Activated T-helper 17 cell treated with anti-CD3 and anti-CD28 coated beads, Interleukin-2, amount 50 U/mL, for 72 hours (primary cell): ENCODE measurements at regions not wholly inside any gene's neighbourhood (a gene's known extent, or its start where the extent isn't known, plus 50 kb on each side); places are given as distances from the start of the nearest gene placed in this dataset.

ENCODE experiments used
- ATAC-seq: fragments of 150-1000 bp; cut with Tn5 transposase; replicated peaks from 2 replicates; pipeline ENCODE4 v1.10.0; 2021; ENCODE audit warnings: mild to moderate bottlenecking, moderate library complexity
- H3K27ac Mint-ChIP-seq: one replicate; pipeline ENCODE4 v1.8.0; 2022; ENCODE audit warnings: mixed read lengths
- H3K27me3 Mint-ChIP-seq: one replicate; pipeline ENCODE4 v1.8.0; 2022; ENCODE audit warnings: mixed read lengths
- H3K36me3 Mint-ChIP-seq: one replicate; pipeline ENCODE4 v1.8.0; 2022; ENCODE audit warnings: low read depth, mild to moderate bottlenecking, mixed read lengths
- H3K4me1 Mint-ChIP-seq: one replicate; pipeline ENCODE4 v1.8.0; 2022; ENCODE audit warnings: mixed read lengths
- H3K4me3 Mint-ChIP-seq: one replicate; pipeline ENCODE4 v1.8.0; 2022; ENCODE audit warnings: mild to moderate bottlenecking, mixed read lengths
- H3K9me3 Mint-ChIP-seq: one replicate; pipeline ENCODE4 v1.8.0; 2022; ENCODE audit warnings: mixed read lengths

DNA sequence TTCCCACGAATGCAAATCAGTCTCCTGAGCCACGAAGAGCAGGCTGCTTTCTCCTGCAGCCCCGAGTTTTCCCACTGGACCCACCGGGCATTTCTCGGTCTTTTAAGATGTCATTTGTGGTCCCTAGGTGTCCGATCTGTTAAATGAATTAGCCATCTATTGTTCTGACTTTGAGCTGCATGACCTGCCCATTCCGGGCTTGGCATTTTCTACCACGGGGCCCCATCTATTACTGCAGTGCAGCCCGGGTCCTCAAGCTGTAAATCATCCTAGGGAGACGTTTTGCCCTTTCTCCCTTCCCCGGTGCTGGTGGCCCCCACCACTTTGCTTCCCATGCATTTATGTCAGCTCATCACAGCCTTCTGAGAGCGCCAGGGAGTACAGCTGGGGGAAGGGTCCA, 405.4 kb downstream of the IRX1 start:
- Mint-ChIP-seq H3K9me3 (peaks cover 8% of the 10 kb centered on the region), H3K4me1 (no peaks in the 10 kb centered on the region), H3K27me3 (no peaks in the 10 kb centered on the region), H3K27ac (no peak overlapping the region), H3K36me3 (no peaks in the 10 kb centered on the region), H3K4me3 (no peak overlapping the region)
- no peak for ATAC-seq

DNA sequence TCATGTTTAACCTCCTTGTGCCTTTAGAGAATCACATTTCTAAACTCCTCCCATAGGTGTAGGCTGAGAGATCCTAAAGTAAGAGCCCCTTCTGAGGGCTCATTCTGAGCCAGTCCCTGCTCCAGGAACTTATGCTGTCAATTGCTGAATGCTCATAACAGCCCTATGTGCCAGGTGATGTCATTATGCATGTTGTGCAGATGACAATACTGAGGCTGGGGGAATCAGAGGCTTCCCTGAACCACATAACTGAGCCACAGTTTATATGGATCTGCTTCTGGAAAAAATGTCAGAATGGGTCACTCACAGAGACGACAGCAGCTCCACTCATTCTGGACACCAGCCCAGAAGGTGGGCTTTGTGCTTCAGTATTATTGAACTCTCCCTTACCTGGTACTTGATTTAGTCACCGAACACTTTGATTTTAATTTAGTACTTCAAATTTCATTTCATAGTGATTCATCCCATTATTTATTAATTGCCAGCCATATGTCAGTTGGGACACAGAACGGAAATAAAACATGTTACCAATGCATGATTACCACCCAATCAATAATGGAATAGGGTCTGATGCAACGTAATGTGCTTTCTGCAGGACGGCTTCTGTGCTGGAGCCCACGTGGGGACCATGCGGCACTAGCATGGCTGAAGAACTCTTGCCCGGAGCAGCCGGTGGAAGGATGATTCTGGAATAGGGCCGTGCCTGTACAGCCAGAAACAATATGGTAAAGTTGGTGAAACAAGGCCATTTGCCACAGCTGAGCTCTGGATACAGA, 406.3 kb downstream of the IRX1 start:
- no peaks in the 10 kb centered on the region for H3K27me3 Mint-ChIP-seq
- ATAC-seq = no peak
- no peaks in the 10 kb centered on the region for H3K36me3 Mint-ChIP-seq

GRCh38 chr5:4005335-4005734, 409.7 kb downstream of the IRX1 start:
- peaks cover 4% of the 10 kb centered on the region for H3K9me3 Mint-ChIP-seq
- H3K27ac Mint-ChIP-seq = no peak overlapping the region
- H3K27me3 Mint-ChIP-seq = no peaks in the 10 kb centered on the region
- H3K36me3 Mint-ChIP-seq = no peaks in the 10 kb centered on the region
- no peak for ATAC-seq
- no peak overlapping the region for H3K4me3 Mint-ChIP-seq
- H3K4me1 Mint-ChIP-seq = no peaks in the 10 kb centered on the region

More for the DNA sequence above, 406.3 kb downstream of the IRX1 start:
- Mint-ChIP-seq H3K4me3 (no peak overlapping the region), H3K9me3 (peaks cover 8% of the 10 kb centered on the region), H3K4me1 (no peaks in the 10 kb centered on the region), H3K27ac (no peak overlapping the region)

DNA sequence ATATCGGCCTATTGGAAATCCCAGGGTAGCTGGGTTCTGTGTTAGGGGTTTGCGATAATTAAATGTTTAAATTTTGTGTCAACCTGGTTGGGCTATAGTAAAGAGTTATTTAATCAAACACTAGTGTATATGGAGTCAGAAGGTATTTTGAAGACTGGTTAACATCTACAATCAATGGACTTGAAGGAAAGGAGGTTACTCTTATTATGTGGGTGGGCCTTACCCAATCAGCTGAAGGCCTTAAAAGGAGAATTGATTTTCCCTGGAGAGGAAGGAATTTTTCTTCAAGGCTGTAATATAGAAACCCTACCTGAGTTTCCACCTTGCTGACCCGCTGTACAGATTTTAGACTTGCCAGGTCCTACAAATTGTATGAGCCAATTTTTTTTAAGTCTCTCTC, 411.4 kb downstream of the IRX1 start:
- Mint-ChIP-seq H3K4me3 (no peak overlapping the region), H3K27me3 (no peaks in the 10 kb centered on the region), H3K9me3 (no peaks in the 10 kb centered on the region), H3K27ac (no peak overlapping the region), H3K4me1 (no peaks in the 10 kb centered on the region), H3K36me3 (no peaks in the 10 kb centered on the region)
- ATAC-seq = no peak

DNA sequence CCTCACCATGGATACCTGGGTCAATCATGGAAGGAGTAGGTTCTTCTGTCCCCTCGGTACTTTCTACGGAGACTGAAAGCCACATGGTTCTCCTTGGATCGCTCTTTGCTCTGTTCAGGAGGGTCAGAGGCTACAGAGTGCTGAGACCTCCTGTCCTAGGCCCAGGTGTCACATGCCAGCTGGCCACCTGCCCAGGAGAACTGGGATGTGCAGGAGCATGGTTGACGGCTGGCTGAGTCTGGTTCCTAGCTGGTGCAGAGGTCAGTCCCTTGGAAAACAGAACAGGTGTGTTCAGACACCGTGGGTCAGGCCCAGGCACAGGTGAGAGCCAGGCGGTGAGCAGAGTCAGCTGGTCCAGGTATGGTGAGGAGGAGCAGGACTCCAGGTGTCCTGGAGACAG, 416.3 kb downstream of the IRX1 start:
- no peaks in the 10 kb centered on the region for H3K4me1 Mint-ChIP-seq
- H3K27me3 Mint-ChIP-seq = no peaks in the 10 kb centered on the region
- no peak for ATAC-seq
- no peak overlapping the region for H3K4me3 Mint-ChIP-seq
- no peaks in the 10 kb centered on the region for H3K36me3 Mint-ChIP-seq
- H3K27ac Mint-ChIP-seq = no peak overlapping the region
- H3K9me3 Mint-ChIP-seq = peaks cover 2% of the 10 kb centered on the region

DNA sequence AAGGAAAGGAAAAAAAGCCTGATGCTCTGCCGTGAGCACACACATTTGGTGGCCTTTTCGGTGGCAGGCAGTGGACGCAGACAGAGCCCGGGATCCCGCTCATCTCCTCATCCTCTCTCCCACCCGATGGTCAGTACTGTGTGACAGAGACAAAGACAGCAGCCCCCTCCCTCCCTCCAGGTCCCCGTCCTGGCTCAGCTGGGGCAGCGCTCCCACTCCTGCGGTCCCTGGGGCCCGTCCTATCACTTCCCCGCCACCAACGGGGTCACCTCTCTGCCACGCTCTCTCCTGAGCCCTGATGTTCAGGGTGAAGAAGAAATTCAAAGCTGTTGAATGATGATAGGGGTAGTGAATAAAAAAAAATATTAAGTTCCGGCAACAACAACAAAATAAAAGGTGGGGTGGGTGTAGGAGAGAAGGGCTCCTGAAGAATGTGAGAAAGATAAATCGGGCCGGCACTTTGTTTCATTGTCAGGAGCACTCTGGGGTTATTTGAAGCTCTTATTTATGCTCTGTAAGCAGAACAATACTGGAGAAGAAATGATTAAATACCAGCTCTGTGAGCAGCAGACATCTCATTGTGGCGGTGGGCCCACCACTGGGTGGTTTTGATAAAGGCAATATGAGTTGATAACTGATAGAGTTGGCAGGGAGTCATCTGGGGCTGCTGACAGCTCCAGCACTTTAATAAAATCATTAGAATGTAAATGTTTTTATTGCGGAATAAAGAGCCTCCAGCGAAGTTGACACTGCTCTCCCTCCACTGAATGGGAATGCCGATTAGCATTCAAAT, 417.7 kb downstream of the IRX1 start:
- Mint-ChIP-seq H3K27me3 (no peaks in the 10 kb centered on the region), H3K36me3 (no peaks in the 10 kb centered on the region), H3K4me1 (no peaks in the 10 kb centered on the region), H3K4me3 (no peak overlapping the region), H3K9me3 (peaks cover 5% of the 10 kb centered on the region), H3K27ac (no peak overlapping the region)
- no peak for ATAC-seq

GRCh38 chr5:4015709-4016108, 420.1 kb downstream of the IRX1 start:
- no peak overlapping the region for H3K27ac Mint-ChIP-seq
- H3K4me1 Mint-ChIP-seq = no peaks in the 10 kb centered on the region
- no peak for ATAC-seq

DNA sequence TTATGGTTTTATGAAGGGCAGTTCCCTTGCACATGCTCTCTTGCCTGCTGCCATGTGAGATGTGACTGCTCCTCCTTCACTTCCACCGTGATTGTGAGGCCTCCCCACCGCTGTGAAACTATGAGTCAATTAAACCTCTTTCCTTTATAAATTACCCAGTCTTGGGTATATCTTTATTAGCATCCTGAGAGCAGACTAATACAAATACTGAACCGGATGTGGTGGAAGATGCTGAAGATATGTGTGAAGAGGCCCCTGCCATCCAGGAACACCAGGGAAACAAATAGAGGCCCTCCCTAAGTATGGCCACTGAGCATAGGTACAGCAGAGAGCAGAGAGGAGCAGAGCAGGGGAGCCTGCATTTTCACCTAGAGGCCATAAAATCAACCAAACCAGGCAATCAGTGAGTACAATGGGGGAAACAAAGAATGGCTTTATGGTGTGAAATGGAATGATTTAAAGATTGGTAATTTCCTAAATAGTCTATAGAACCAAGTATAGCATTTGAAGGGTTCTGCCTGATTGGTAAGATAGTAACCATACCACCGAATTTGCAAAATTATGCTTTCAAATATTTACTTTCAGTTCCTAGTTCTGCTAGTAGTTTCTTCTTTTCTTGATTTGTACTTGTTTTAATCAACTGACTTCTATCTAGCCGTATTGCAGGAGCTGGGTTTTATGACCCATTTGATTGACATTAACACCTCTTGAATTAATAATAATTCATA, 421.6 kb downstream of the IRX1 start:
- H3K4me3 Mint-ChIP-seq = no peak overlapping the region
- no peak overlapping the region for H3K27ac Mint-ChIP-seq
- no peak for ATAC-seq

More at GRCh38 chr5:4015709-4016108, 420.1 kb downstream of the IRX1 start:
- Mint-ChIP-seq H3K9me3 (peaks cover 5% of the 10 kb centered on the region), H3K4me3 (no peak overlapping the region), H3K27me3 (no peaks in the 10 kb centered on the region), H3K36me3 (no peaks in the 10 kb centered on the region)

DNA sequence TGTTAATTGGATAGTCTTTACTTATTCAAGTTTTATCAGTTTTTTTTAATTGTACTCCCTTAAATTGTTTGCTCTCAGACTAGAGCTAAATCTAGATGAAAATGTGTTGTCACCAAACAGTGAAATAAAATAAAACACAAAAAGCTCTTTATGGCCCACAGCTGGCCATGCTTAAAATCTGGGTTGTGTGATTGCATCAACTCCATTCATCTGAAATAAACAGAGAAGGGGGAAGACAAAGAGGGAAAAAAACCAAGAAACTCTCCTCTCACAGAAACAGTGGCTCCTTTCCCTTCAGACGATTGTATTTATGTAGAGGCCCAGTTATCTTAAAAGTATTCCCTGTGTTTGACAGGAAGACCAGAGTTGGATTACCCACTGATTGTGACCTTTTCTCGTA, 422.4 kb downstream of the IRX1 start:
- H3K27ac Mint-ChIP-seq = no peak overlapping the region
- ATAC-seq = no peak
- H3K9me3 Mint-ChIP-seq = peaks cover 9% of the 10 kb centered on the region
- no peaks in the 10 kb centered on the region for H3K4me1 Mint-ChIP-seq
- H3K4me3 Mint-ChIP-seq = no peak overlapping the region
- no peaks in the 10 kb centered on the region for H3K27me3 Mint-ChIP-seq
- no peaks in the 10 kb centered on the region for H3K36me3 Mint-ChIP-seq

More for the DNA sequence above, 421.6 kb downstream of the IRX1 start:
- Mint-ChIP-seq H3K27me3 (no peaks in the 10 kb centered on the region), H3K9me3 (peaks cover 5% of the 10 kb centered on the region), H3K4me1 (no peaks in the 10 kb centered on the region), H3K36me3 (no peaks in the 10 kb centered on the region)

DNA sequence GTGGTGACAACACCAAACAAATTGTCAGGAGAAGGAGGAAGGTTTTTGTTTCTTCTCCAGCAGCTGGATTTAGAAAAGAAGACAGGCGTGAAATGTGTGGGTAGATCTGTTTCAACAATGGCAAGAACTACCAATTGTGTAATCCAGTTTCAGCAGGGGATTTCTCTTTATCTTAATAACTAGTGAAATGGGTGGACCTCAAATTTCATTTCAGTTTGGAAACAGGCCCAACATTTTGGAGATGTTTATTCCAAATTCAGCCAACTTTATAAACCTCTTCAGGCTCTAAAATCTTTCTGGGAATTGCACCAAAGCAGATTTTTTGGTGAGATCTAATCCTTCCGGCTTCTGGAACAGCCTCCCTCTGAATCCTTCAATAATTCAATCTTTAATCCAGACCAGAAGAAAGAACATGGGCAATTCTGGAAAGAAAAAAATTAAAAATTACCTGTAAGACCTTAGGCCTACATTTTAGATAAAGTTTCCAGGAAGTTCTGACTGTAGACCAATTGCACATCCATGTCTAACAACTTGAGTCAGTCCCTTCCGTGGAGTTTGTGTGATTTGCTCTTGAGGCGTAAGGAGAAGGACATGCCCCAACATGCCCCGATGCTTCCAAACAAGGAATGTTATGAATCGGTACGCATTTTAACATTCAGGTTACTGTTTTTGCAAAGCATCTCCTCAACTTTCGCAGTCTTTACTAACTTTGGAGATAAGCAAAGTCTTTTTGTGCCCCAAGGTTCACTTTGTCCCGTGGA, 423.6 kb downstream of the IRX1 start:
- no peak overlapping the region for H3K4me3 Mint-ChIP-seq
- no peaks in the 10 kb centered on the region for H3K36me3 Mint-ChIP-seq
- peaks cover 9% of the 10 kb centered on the region for H3K9me3 Mint-ChIP-seq
- no peaks in the 10 kb centered on the region for H3K4me1 Mint-ChIP-seq
- no peak for ATAC-seq
- no peak overlapping the region for H3K27ac Mint-ChIP-seq
- no peaks in the 10 kb centered on the region for H3K27me3 Mint-ChIP-seq

DNA sequence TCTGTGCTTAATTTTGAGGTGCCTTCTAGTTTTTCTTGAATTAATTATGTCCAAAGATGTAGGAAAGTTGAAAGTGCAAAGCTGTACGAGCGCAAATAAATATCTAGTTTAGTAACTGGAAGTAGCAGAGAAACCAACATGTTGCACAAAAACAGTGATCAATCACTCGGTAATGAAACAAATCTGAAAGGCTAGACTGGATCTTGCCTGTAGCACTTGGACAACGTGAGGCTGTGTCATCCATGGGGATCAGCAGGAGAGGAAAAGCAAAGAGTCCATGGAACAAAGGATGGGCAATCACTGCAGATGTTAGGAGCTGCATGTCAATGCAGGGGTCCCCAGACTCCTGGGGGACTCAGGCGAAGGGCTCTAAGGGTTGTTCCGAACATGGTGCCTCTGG, 424.2 kb downstream of the IRX1 start:
- no peak overlapping the region for H3K4me3 Mint-ChIP-seq
- no peaks in the 10 kb centered on the region for H3K4me1 Mint-ChIP-seq
- no peak overlapping the region for H3K27ac Mint-ChIP-seq
- peaks cover 9% of the 10 kb centered on the region for H3K9me3 Mint-ChIP-seq
- no peaks in the 10 kb centered on the region for H3K27me3 Mint-ChIP-seq
- ATAC-seq = no peak
- H3K36me3 Mint-ChIP-seq = no peaks in the 10 kb centered on the region

GRCh38 chr5:4020400-4020799, 424.8 kb downstream of the IRX1 start:
- Mint-ChIP-seq H3K9me3 (peaks cover 9% of the 10 kb centered on the region), H3K4me1 (no peaks in the 10 kb centered on the region), H3K36me3 (no peaks in the 10 kb centered on the region), H3K27me3 (no peaks in the 10 kb centered on the region), H3K27ac (no peak overlapping the region), H3K4me3 (no peak overlapping the region)
- ATAC-seq = no peak

DNA sequence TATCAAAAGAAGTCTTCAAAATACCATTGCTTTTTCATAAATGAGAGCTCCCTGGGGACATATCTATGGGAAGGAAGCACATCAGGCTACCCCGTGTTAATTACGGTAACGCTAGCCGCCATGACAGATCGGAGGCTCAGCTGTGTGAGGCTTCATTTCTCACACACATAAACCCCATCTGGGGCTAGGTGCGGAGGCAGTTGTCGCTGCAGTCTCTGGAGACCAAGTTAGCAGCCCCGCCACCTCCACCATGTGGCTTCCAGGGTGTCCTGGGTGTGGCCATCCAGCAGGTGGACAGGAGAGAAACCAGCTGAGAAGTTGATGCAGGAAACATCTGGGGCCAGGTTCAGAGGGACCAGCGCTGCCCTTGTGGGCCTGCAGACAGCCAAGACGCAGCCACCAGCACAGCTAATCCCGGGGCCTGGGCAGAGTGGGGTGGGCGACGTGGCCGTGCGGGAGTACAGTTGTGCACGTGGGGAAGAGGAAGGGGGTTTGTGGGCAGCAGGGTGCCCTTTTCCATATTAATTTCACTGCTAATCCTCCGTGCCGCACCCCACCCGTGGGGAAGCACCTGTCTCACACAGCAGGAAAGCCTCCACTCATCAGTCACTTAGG, 426.5 kb downstream of the IRX1 start:
- ATAC-seq = no peak
- H3K4me3 Mint-ChIP-seq = no peak overlapping the region
- H3K27me3 Mint-ChIP-seq = no peaks in the 10 kb centered on the region
- H3K4me1 Mint-ChIP-seq = no peaks in the 10 kb centered on the region
- peaks cover 4% of the 10 kb centered on the region for H3K9me3 Mint-ChIP-seq
- no peak overlapping the region for H3K27ac Mint-ChIP-seq
- no peaks in the 10 kb centered on the region for H3K36me3 Mint-ChIP-seq
